K562 (cell line): ENCODE measurements at regions not wholly inside any gene's neighbourhood (a gene's known extent, or its start where the extent isn't known, plus 50 kb on each side); places are given as distances from the start of the nearest gene placed in this dataset.

Source experiments
- ATAC-seq: fragments of 200-7000 bp; cut with Tn5 transposase; 3 replicates; pipeline ENCODE4 v1.9.1; 2020; ENCODE audit warnings: moderate library complexity
- BruUV-seq: library from RNA; stranded (reverse); fragments of 400-500 nt; replicated peaks from 2 replicates; lab custom pipeline; 2021; lab: Mats Ljungman, UMichigan
- CTCF ChIA-PET: fragments of 300-600 bp; formaldehyde crosslinking; extraction: SDS; loops from one replicate; lab custom pipeline; 2021; ENCODE audit warnings: low intra/inter-chr PET ratio; lab: Yijun Ruan, JAX
- POLR2A ChIA-PET: fragments of 300-600, 350-650 bp; sonication (Branson Sonifier 250); formaldehyde crosslinking; extraction: SDS; loops from one replicate; lab custom pipeline; 2021; ENCODE audit warnings: antibody characterized with exemption, inconsistent platforms; lab: Yijun Ruan, JAX
- DNase-seq, 4 experiments: peaks; one replicate each; pipeline versions ENCODE4 v3.0.0 to v3.0.0-alpha.2; 2011 to 2018; ENCODE audit warnings: low spot score in 3 of 4, mixed read lengths in 3 of 4; ENCODE audit errors: extremely low read depth in 1 of 4
- FAIRE-seq: peaks from 2 replicates; lab custom pipeline; 2011; peaks lifted over from hg19 to GRCh38; lab: Jason Lieb, UNC
- H2AFZ ChIP-seq: 2 replicates; pipeline ENCODE4 v1.6.0; 2011; ENCODE audit warnings: low read depth, low read length, control low read depth, inconsistent platforms
- H3K27ac ChIP-seq: fragments of 200-600 bp; 3 replicates; pipeline ENCODE4 v1.8.0; 2011; ENCODE audit warnings: low read depth, mild to moderate bottlenecking, control low read depth, inconsistent platforms, low read length, moderate library complexity, mixed read lengths; ENCODE audit errors: extremely low read depth
- H3K27me3 ChIP-seq, 2 experiments: fragments of 300-600 bp in 1 of 2; 2 replicates in 1 of 2; 3 replicates in 1 of 2; pipeline versions ENCODE4 v1.6.0 to v1.8.0; 2011; ENCODE audit warnings: inconsistent platforms in 2 of 2, low read length in 2 of 2, mild to moderate bottlenecking in 1 of 2, mixed read lengths in 1 of 2, moderate library complexity in 1 of 2; ENCODE audit not compliant: control insufficient read depth in 2 of 2, insufficient read depth in 2 of 2
- H3K36me3 ChIP-seq: fragments of 300-600 bp; 3 replicates; pipeline ENCODE4 v1.8.0; 2011; ENCODE audit warnings: mild to moderate bottlenecking, low read length, inconsistent platforms; ENCODE audit not compliant: control insufficient read depth, insufficient read depth
- H3K4me1 ChIP-seq, 2 experiments: fragments of 200-600 bp in 1 of 2; replicated peaks in 1 of 2; 2 replicates in 1 of 2; 3 replicates in 1 of 2; pipeline versions ENCODE4 v1.5.1 to v1.8.0; 2011; ENCODE audit warnings: inconsistent platforms in 2 of 2, low read length in 2 of 2, mild to moderate bottlenecking in 1 of 2, mixed read lengths in 1 of 2, moderate library complexity in 1 of 2; ENCODE audit not compliant: control insufficient read depth in 2 of 2, insufficient read depth in 2 of 2
- H3K4me2 ChIP-seq: 2 replicates; pipeline ENCODE4 v1.6.1; 2011; ENCODE audit warnings: low read length, control low read depth, inconsistent platforms, mixed read lengths; ENCODE audit not compliant: insufficient read depth
- H3K4me3 ChIP-seq: fragments of 200-600 bp; sonication (generic), shearing (Covaris generic); 2 replicates; pipeline ENCODE4 v1.5.1; 2016; ENCODE audit warnings: control low read depth, inconsistent platforms
- H3K79me2 ChIP-seq: fragments of 200-600 bp; 3 replicates; pipeline ENCODE4 v1.8.0; 2011; ENCODE audit warnings: low read length, inconsistent platforms; ENCODE audit not compliant: control insufficient read depth, insufficient read depth
- H3K9ac ChIP-seq, 2 experiments: 2 replicates each; pipeline versions ENCODE4 v1.6.0 to v1.6.1; 2011; ENCODE audit warnings: low read depth in 2 of 2, low read length in 2 of 2, control low read depth in 1 of 2, inconsistent platforms in 1 of 2, mild to moderate bottlenecking in 1 of 2, mixed read lengths in 1 of 2; ENCODE audit not compliant: insufficient read depth in 1 of 2
- H3K9me1 ChIP-seq: one replicate; pipeline ENCODE4 v1.6.0; 2011; ENCODE audit warnings: inconsistent platforms, mild to moderate bottlenecking, low read length, moderate library complexity; ENCODE audit not compliant: control insufficient read depth, insufficient read depth
- H3K9me3 ChIP-seq: replicated peaks from 2 replicates; pipeline ENCODE4 v1.5.1; 2011; ENCODE audit warnings: low read depth, low read length, inconsistent platforms; ENCODE audit not compliant: control insufficient read depth, insufficient read depth
- H4K20me1 ChIP-seq: replicated peaks from 2 replicates; pipeline ENCODE4 v1.6.1; 2011; ENCODE audit warnings: low read length, inconsistent platforms, mixed read lengths; ENCODE audit not compliant: control insufficient read depth, insufficient read depth
- ARID2 ChIP-seq: fragments of 450-650 bp; IDR thresholded peaks from 2 replicates; pipeline ENCODE4 v1.6.1; 2017; ENCODE audit warnings: antibody characterized with exemption, mild to moderate bottlenecking
- BCOR ChIP-seq: fragments of 450-650 bp; IDR thresholded peaks from 2 replicates; pipeline ENCODE4 v1.6.1; 2016
- CBFB ChIP-seq: sonication (generic); formaldehyde crosslinking; IDR thresholded peaks from 2 replicates; pipeline ENCODE4 v1.4.0; 2020; ENCODE audit warnings: mild to moderate bottlenecking, missing genetic modification reagents
- CBX8 ChIP-seq: fragments of 200-600 bp; sonication (generic); IDR thresholded peaks from 2 replicates; pipeline ENCODE4 v1.6.1; 2012; ENCODE audit warnings: borderline replicate concordance, mixed run types, low read depth, mild to moderate bottlenecking, moderate library complexity, mixed read lengths, low read length, control low read depth, inconsistent platforms; ENCODE audit not compliant: poor library complexity, severe bottlenecking; ENCODE audit errors: extremely low read depth
- DACH1 ChIP-seq: fragments of 450-650 bp; IDR thresholded peaks from 2 replicates; pipeline ENCODE4 v1.6.1; 2018; ENCODE audit not compliant: partially characterized antibody
- HMG20B ChIP-seq: fragments of 250-450 bp; sonication (Bioruptor Pico); IDR thresholded peaks from 2 replicates; pipeline ENCODE4 v1.5.0; 2021; ENCODE audit warnings: mild to moderate bottlenecking
- MEIS2 ChIP-seq: fragments of 450-650 bp; IDR thresholded peaks from 2 replicates; pipeline ENCODE4 v1.6.1; 2014; ENCODE audit warnings: mild to moderate bottlenecking; ENCODE audit not compliant: partially characterized antibody
- MXI1 ChIP-seq: IDR thresholded peaks from 2 replicates; pipeline ENCODE4 v1.6.1; 2011; ENCODE audit warnings: low read depth, mild to moderate bottlenecking, improper control_type of control experiment, low read length
- NFIC ChIP-seq: fragments of 450-650 bp; IDR thresholded peaks from 2 replicates; pipeline ENCODE4 v1.6.1; 2017; ENCODE audit warnings: mild to moderate bottlenecking, inconsistent platforms
- RBM22 ChIP-seq: fragments of 200-400 bp; formaldehyde crosslinking; IDR thresholded peaks from 2 replicates; pipeline ENCODE4 v1.6.1; 2018; ENCODE audit warnings: low read length, low read depth; ENCODE audit not compliant: poor library complexity, severe bottlenecking
- ZNF143 ChIP-seq: sonication (generic); formaldehyde crosslinking; IDR thresholded peaks from 2 replicates; pipeline ENCODE4 v1.9.0; 2022; ENCODE audit warnings: mild to moderate bottlenecking, missing genetic modification reagents
- ZNF75A ChIP-seq: fragments of 450-650 bp; formaldehyde crosslinking; IDR thresholded peaks from 2 replicates; pipeline ENCODE4 v1.4.0; 2020; ENCODE audit warnings: mild to moderate bottlenecking
- ZNF785 ChIP-seq: fragments of 250-450 bp; sonication (Bioruptor Pico); IDR thresholded peaks from 2 replicates; pipeline ENCODE4 v1.4.0; 2020; ENCODE audit warnings: mild to moderate bottlenecking
- WGBS: fragments of 100-300 bp; shearing (Covaris generic); methylation state at CpG from one replicate; pipeline ENCODE4 v1.1.6; 2016; ENCODE audit warnings: low coverage, mixed read lengths; ENCODE audit not compliant: insufficient coverage; ENCODE audit errors: missing lambda C conversion rate; 5-methylcytosine and 5-hydroxymethylcytosine counted together
- in situ Hi-C: fragments of 300-500 bp; cut with MboI; formaldehyde crosslinking; loops from 4 replicates; pipeline ENCODE4 v1.15.0; 2018; ENCODE audit warnings: inconsistent platforms, mixed read lengths
- intact Hi-C: fragments of 100-400 bp; cut with micrococcal nuclease; formaldehyde crosslinking; loops from 2 replicates; pipeline ENCODE4 v1.14.2; 2022
- TF ChIP-seq, protein P1 (sequence below): fragments of 250-450 bp; sonication (Bioruptor Pico); IDR thresholded peaks from 2 replicates; pipeline ENCODE4 v1.5.0; 2020; ENCODE audit warnings: mild to moderate bottlenecking
- TF ChIP-seq, protein P2 (sequence below): IDR thresholded peaks from 3 replicates; pipeline ENCODE4 v1.6.1; 2011; ENCODE audit warnings: borderline replicate concordance, mild to moderate bottlenecking; ENCODE audit not compliant: insufficient read length, insufficient read depth
- TF ChIP-seq, protein P3 (sequence below): fragments of 250-450 bp; sonication (Bioruptor Pico); IDR thresholded peaks from 2 replicates; pipeline ENCODE4 v1.4.0; 2020; ENCODE audit warnings: borderline replicate concordance

DNA sequence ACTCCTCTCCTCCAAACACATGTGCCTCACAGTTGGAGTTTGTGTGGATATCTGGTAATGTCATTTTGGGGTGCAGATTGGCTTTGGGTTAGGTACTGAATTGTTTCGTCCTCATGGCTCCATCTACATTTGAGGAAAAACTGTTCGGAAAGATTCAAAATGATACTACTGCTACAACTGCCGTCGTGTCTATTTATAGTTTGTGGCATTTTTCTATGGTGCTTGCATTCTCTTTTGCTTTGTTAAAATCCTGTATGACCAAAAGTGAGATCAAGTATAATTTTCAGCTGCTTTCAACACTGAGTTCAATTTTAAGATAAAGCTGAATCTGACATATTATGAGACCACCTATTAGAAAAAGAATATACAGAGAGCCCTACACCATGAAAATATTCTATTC is 176.3 kb upstream of the DSEL start:
- H3K9me1 ChIP-seq: no peaks in the 10 kb centered on the region
- DNase-seq: no peak
- in situ Hi-C loops (no loop called here), intact Hi-C loops (no loop called here)
- H3K4me3 ChIP-seq: no peak overlapping the region
- POLR2A ChIA-PET: no interaction called here
- no peak overlapping the region for H3K27ac ChIP-seq
- no peaks in the 10 kb centered on the region for H3K4me1 ChIP-seq
- no peak overlapping the region for H3K4me2 ChIP-seq
- H3K36me3 ChIP-seq: no peaks in the 10 kb centered on the region
- FAIRE-seq: no peak
- no TSS peak for BruUV-seq
- H2AFZ ChIP-seq: no peak overlapping the region
- no peaks in the 10 kb centered on the region for H3K79me2 ChIP-seq
- WGBS: 0% methylated on average over 4 of the region's 4 CpGs
- ATAC-seq: no peak
- CTCF ChIA-PET: no interaction called here
- TF ChIP-seq RBM22 (no peak), MXI1 (no peak), HMG20B (CRISPR knock-in tag) (no peak), DACH1 (no peak), NFIC (no peak), CBX8 (no peak), BCOR (no peak), CBFB (CRISPR knock-in tag) (no peak), ZNF785 (no peak), ZNF75A (CRISPR knock-in tag) (no peak), ZNF143 (CRISPR knock-in tag) (no peak), MEIS2 (no peak), ARID2 (no peak)
- TF ChIP-seq, protein P1, sequence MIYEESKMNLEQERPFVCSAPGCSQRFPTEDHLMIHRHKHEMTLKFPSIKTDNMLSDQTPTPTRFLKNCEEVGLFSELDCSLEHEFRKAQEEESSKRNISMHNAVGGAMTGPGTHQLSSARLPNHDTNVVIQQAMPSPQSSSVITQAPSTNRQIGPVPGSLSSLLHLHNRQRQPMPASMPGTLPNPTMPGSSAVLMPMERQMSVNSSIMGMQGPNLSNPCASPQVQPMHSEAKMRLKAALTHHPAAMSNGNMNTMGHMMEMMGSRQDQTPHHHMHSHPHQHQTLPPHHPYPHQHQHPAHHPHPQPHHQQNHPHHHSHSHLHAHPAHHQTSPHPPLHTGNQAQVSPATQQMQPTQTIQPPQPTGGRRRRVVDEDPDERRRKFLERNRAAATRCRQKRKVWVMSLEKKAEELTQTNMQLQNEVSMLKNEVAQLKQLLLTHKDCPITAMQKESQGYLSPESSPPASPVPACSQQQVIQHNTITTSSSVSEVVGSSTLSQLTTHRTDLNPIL (CRISPR knock-in tag): no peak
- TF ChIP-seq, protein P2, sequence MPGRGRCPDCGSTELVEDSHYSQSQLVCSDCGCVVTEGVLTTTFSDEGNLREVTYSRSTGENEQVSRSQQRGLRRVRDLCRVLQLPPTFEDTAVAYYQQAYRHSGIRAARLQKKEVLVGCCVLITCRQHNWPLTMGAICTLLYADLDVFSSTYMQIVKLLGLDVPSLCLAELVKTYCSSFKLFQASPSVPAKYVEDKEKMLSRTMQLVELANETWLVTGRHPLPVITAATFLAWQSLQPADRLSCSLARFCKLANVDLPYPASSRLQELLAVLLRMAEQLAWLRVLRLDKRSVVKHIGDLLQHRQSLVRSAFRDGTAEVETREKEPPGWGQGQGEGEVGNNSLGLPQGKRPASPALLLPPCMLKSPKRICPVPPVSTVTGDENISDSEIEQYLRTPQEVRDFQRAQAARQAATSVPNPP: no peak
- TF ChIP-seq, protein P3, sequence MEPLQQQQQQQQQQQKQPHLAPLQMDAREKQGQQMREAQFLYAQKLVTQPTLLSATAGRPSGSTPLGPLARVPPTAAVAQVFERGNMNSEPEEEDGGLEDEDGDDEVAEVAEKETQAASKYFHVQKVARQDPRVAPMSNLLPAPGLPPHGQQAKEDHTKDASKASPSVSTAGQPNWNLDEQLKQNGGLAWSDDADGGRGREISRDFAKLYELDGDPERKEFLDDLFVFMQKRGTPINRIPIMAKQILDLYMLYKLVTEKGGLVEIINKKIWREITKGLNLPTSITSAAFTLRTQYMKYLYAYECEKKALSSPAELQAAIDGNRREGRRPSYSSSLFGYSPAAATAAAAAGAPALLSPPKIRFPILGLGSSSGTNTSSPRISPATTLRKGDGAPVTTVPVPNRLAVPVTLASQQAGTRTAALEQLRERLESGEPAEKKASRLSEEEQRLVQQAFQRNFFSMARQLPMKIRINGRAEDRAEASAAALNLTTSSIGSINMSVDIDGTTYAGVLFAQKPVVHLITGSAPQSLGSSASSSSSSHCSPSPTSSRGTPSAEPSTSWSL (CRISPR knock-in tag): no peak
- H4K20me1 ChIP-seq: no peaks in the 10 kb centered on the region
- no peaks in the 10 kb centered on the region for H3K27me3 ChIP-seq
- no peak overlapping the region for H3K9ac ChIP-seq
- H3K9me3 ChIP-seq: no peaks in the 10 kb centered on the region
